ENCODE measurements at regions not wholly inside any gene's neighbourhood (a gene's known extent, or its start where the extent isn't known, plus 50 kb on each side); places are given as distances from the start of the nearest gene placed in this dataset.

- no peak for DNase-seq
- Histone ChIP-seq H3K4me1 (peaks cover 37 to 71% of the 10 kb centered on the region in 2 donors), H3K36me3 (no peaks in the 10 kb centered on the region), H3K27me3 (no peaks in the 10 kb centered on the region), H3K9me3 (no peaks in the 10 kb centered on the region), H3K27ac (peak overlapping the region; percentile 69 to 75 (median 69)), H3K4me3 (replicated peaks in 1 of 3) (no peak overlapping the region)
- intact Hi-C loops (cut with DNase I): no loop called here
- 100% methylated on average over 2 of the region's 2 CpGs for WGBS, 2 donors
- TF ChIP-seq POLR2A (IDR thresholded peaks at IDR 0.05): no peak
- TF ChIP-seq, protein P1, sequence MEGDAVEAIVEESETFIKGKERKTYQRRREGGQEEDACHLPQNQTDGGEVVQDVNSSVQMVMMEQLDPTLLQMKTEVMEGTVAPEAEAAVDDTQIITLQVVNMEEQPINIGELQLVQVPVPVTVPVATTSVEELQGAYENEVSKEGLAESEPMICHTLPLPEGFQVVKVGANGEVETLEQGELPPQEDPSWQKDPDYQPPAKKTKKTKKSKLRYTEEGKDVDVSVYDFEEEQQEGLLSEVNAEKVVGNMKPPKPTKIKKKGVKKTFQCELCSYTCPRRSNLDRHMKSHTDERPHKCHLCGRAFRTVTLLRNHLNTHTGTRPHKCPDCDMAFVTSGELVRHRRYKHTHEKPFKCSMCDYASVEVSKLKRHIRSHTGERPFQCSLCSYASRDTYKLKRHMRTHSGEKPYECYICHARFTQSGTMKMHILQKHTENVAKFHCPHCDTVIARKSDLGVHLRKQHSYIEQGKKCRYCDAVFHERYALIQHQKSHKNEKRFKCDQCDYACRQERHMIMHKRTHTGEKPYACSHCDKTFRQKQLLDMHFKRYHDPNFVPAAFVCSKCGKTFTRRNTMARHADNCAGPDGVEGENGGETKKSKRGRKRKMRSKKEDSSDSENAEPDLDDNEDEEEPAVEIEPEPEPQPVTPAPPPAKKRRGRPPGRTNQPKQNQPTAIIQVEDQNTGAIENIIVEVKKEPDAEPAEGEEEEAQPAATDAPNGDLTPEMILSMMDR (IDR thresholded peaks at IDR 0.05): no peak
These were observed 194.8 kb downstream of the KIT start for GRCh38 chr4:54852602-54853001.

- Histone ChIP-seq H3K9me3 (no peaks in the 10 kb centered on the region), H3K4me1 (peaks cover 38 to 71% of the 10 kb centered on the region in 2 donors), H3K27me3 (no peaks in the 10 kb centered on the region), H3K36me3 (no peaks in the 10 kb centered on the region), H3K27ac (peak overlapping the region; percentile 69 to 75 (median 69)), H3K4me3 (replicated peaks in 1 of 3) (no peak overlapping the region)
- peak; percentile 63 to 74 for DNase-seq
- TF ChIP-seq, protein P1 (IDR thresholded peaks at IDR 0.05): no peak
- TF ChIP-seq POLR2A (IDR thresholded peaks at IDR 0.05): no peak
- 21 to 27% methylated on average over 1 of the region's 1 CpG for WGBS, 2 donors
- intact Hi-C loops (cut with DNase I): no loop called here
These were observed 194.3 kb downstream of the KIT start for GRCh38 chr4:54852054-54852453.

DNA sequence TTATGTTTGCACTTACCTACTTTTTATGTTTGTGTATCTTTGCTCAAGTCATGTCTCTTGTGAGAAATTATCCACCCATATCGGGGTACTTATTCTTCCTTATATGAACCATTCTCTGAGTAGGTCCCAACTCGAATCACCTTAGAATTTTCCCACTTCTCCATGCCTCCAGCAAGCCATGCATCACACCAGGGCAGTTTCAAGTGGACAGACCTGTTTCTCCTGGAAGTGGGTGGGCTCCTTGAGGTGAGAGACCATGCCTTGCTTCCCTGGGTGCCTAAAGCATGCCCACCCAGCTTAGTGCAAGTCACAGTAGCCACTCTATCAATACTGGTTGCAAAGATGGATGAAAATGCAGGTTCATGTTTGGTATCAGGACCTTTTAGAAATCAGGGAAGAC, 187.2 kb downstream of the KIT start:
- intact Hi-C loops (cut with DNase I): loop anchor here (10.0 kb wide), 1 partner anchor 110 kb away; no protein-coding TSS in a partner anchor
- Histone ChIP-seq H3K4me3 (replicated peaks in 1 of 3) (no peak overlapping the region), H3K36me3 (no peaks in the 10 kb centered on the region), H3K27me3 (no peaks in the 10 kb centered on the region), H3K27ac (peak overlapping the region; percentile 22 to 51 (median 39)), H3K9me3 (no peaks in the 10 kb centered on the region), H3K4me1 (peaks cover 38 to 39% of the 10 kb centered on the region in 2 donors)
- TF ChIP-seq POLR2A (IDR thresholded peaks at IDR 0.05): no peak
- TF ChIP-seq, protein P1 (IDR thresholded peaks at IDR 0.05): no peak
- WGBS, 2 donors: 34 to 49% methylated on average over 2 of the region's 2 CpGs
- DNase-seq: peak; percentile 68 to 78

DNA sequence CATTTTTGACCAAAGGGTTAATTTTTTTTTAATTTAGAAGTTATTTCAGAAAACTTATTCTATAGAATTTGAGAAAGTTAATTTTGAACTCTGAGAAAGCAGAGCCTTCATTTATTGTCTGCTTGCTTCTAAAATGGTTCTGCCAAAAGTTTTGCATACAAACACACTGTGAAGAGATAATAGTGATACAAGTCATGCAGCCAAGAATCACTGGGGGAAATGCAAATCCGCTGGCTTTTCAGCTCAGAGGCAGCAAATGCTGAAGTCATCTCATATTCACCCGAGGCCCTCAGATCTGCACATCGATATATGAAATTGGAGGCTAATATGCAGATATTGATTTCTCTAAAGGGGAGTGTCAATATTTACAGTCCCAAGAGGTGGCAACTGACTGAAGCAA, 186.2 kb downstream of the KIT start:
- intact Hi-C loops (cut with DNase I): loop anchor here (10.0 kb wide), 1 partner anchor 111 kb away; no protein-coding TSS in a partner anchor
- Histone ChIP-seq H3K4me1 (peaks cover 29 to 34% of the 10 kb centered on the region in 2 donors), H3K4me3 (replicated peaks in 1 of 3) (no peak overlapping the region), H3K27ac (peak overlapping the region in 2 of 3 donors; percentile 39 to 51), H3K9me3 (no peaks in the 10 kb centered on the region), H3K36me3 (no peaks in the 10 kb centered on the region), H3K27me3 (no peaks in the 10 kb centered on the region)
- 74 to 92% methylated on average over 3 of the region's 3 CpGs for WGBS, 2 donors
- TF ChIP-seq, protein P1 (IDR thresholded peaks at IDR 0.05): no peak
- TF ChIP-seq POLR2A (IDR thresholded peaks at IDR 0.05): no peak
- DNase-seq: no peak

DNA sequence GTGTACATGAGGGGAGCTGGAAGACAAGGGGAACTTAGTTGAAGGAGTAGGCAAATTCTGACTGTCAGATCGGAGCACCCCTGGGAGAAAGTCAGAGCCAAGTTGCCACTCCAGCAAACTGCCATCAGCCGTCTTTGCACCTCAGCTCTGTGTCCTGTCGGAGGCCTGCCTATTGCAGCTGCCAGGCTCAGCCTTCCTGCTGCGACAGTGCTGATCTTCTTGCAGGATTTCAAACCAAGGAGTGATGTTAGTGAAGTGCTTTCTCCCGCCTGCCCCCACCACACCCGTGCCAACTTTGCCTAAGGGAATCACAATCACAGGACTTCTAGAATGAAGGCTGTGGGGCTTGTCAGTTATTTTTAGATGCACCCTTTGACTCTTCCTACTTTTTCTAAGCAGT, 185.3 kb downstream of the KIT start:
- no peak overlapping the region for H3K4me3 ChIP-seq (replicated peaks in 1 of 3)
- 59 to 75% methylated on average over 6 of the region's 6 CpGs for WGBS, 2 donors

More for the DNA sequence above, 185.3 kb downstream of the KIT start:
- Histone ChIP-seq H3K9me3 (no peaks in the 10 kb centered on the region), H3K27me3 (no peaks in the 10 kb centered on the region), H3K27ac (peak overlapping the region in 2 of 3 donors; percentile 15 to 51), H3K4me1 (peaks cover 27 to 31% of the 10 kb centered on the region in 2 donors), H3K36me3 (no peaks in the 10 kb centered on the region)
- intact Hi-C loops (cut with DNase I): loop anchor here (10.0 kb wide), 1 partner anchor 112 kb away; no protein-coding TSS in a partner anchor
- peak; percentile 51 to 65 for DNase-seq
- TF ChIP-seq POLR2A (IDR thresholded peaks at IDR 0.05): no peak
- TF ChIP-seq, protein P1 (IDR thresholded peaks at IDR 0.05): no peak
